Jurkat, Clone E6-1 (cell line): ENCODE measurements at regions not wholly inside any gene's neighbourhood (a gene's known extent, or its start where the extent isn't known, plus 50 kb on each side); places are given as distances from the start of the nearest gene placed in this dataset.

Source experiments
- DNase-seq: peaks from one replicate; pipeline ENCODE4 v3.0.0-alpha.2; 2011; ENCODE audit warnings: low read depth, low spot score
- H3K4me3 ChIP-seq: 2 replicates; pipeline ENCODE4 v1.5.1; 2011; ENCODE audit warnings: mild to moderate bottlenecking, low read length, control low read depth, moderate library complexity

GRCh38 chr13:79791471-79792042 lies 310.6 kb downstream of the NDFIP2 start:
- no peak for DNase-seq
- H3K4me3 ChIP-seq, result no peak overlapping the region

GRCh38 chr13:79786176-79786575 lies 305.2 kb downstream of the NDFIP2 start:
- DNase-seq, result no peak

GRCh38 chr13:79782541-79783205 lies 301.7 kb downstream of the NDFIP2 start:
- no peak overlapping the region for H3K4me3 ChIP-seq
- DNase-seq, result no peak

More at GRCh38 chr13:79786176-79786575, 305.2 kb downstream of the NDFIP2 start:
- H3K4me3 ChIP-seq, result no peak overlapping the region

GRCh38 chr13:79781829-79782540 lies 301.0 kb downstream of the NDFIP2 start:
- DNase-seq, result no peak
- H3K4me3 ChIP-seq, result no peak overlapping the region

GRCh38 chr13:79780240-79780639 lies 299.3 kb downstream of the NDFIP2 start:
- H3K4me3 ChIP-seq, result no peak overlapping the region
- no peak for DNase-seq

- no peak overlapping the region for H3K4me3 ChIP-seq
- DNase-seq, result no peak
Measured at GRCh38 chr13:79779761-79780160, 298.8 kb downstream of the NDFIP2 start.

GRCh38 chr13:79778741-79779460 lies 297.9 kb downstream of the NDFIP2 start:
- no peak for DNase-seq

GRCh38 chr13:79777504-79777903 lies 296.5 kb downstream of the NDFIP2 start:
- DNase-seq, result no peak
- H3K4me3 ChIP-seq, result no peak overlapping the region

More at GRCh38 chr13:79778741-79779460, 297.9 kb downstream of the NDFIP2 start:
- H3K4me3 ChIP-seq, result no peak overlapping the region

- H3K4me3 ChIP-seq, result no peak overlapping the region
- DNase-seq, result no peak
Measured at GRCh38 chr13:79776531-79777295, 295.8 kb downstream of the NDFIP2 start.

GRCh38 chr13:79775830-79776229 lies 294.9 kb downstream of the NDFIP2 start:
- no peak overlapping the region for H3K4me3 ChIP-seq
- DNase-seq, result peak; percentile 24

GRCh38 chr13:79772811-79773210 lies 291.9 kb downstream of the NDFIP2 start:
- DNase-seq, result no peak
- no peak overlapping the region for H3K4me3 ChIP-seq

- DNase-seq, result no peak
- no peak overlapping the region for H3K4me3 ChIP-seq
Measured at GRCh38 chr13:79771493-79771892, 290.5 kb downstream of the NDFIP2 start.

GRCh38 chr13:79770056-79770455 lies 289.1 kb downstream of the NDFIP2 start:
- no peak overlapping the region for H3K4me3 ChIP-seq
- no peak for DNase-seq

- DNase-seq, result no peak
- no peak overlapping the region for H3K4me3 ChIP-seq
Measured at GRCh38 chr13:79767126-79767525, 286.2 kb downstream of the NDFIP2 start.

GRCh38 chr13:79765331-79765730 lies 284.4 kb downstream of the NDFIP2 start:
- no peak overlapping the region for H3K4me3 ChIP-seq
- DNase-seq, result no peak

- no peak overlapping the region for H3K4me3 ChIP-seq
Measured at GRCh38 chr13:79749984-79750551, 269.1 kb downstream of the NDFIP2 start.

GRCh38 chr13:79749566-79749965 lies 268.6 kb downstream of the NDFIP2 start:
- H3K4me3 ChIP-seq, result no peak overlapping the region
- DNase-seq, result no peak

More at GRCh38 chr13:79749984-79750551, 269.1 kb downstream of the NDFIP2 start:
- no peak for DNase-seq

- DNase-seq, result no peak
- no peak overlapping the region for H3K4me3 ChIP-seq
Measured at GRCh38 chr13:79745081-79745480, 264.1 kb downstream of the NDFIP2 start.

GRCh38 chr13:79742923-79743322 lies 262.0 kb downstream of the NDFIP2 start:
- H3K4me3 ChIP-seq, result no peak overlapping the region
- no peak for DNase-seq
